ENCODE measurements at regions not wholly inside any gene's neighbourhood (a gene's known extent, or its start where the extent isn't known, plus 50 kb on each side); places are given as distances from the start of the nearest gene placed in this dataset.

DNA sequence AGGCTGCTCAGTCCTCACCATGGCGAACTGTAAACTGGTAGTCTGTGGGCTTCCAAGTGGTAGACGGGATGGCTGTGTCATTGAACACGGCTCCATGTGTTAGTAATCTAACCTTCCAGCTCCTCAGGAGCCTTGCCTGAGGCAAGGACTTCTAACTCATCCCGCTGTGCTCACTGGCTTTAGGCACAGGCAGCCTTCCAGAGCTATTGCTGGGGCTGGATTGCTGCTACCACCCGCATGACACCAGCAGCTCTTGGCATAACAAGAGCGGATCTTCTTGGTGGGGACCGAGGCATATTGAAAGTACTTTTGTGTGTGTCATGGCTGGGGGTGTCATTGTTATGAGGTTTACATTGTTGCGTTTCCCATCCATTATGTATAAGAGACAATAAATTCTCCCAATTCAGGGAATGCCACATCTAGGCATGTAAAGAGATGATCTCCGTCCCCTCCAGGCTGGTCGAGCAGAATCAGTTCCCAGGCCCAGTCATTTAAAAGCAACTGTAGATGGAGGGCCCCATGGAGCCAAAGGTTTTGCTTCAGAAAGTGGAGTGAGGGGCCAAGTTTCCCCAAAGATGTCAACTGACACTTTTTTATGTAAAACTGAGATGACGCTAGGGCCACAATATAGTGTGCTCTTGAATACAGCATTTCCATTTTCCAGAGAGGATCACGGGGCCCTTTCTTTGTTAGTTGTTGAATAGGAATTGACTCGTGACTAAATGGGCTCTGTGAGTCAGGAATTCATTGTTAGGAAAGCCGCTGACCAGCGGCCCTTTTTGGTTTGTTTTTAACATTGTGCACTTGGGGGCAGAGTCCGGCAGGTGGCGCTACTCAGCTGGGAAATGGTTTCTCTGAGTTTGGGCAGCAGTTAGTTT is 759.5 kb downstream of the TAF11L14 start:
- TF ChIP-seq CTCF (optimal IDR thresholded peaks at IDR 0.05 in 1 of 3, IDR thresholded peaks at IDR 0.05 in 1 of 3, conservative IDR thresholded peaks at IDR 0.05 in 1 of 3; ENCODE audit: extremely low read depth in 1 of 3, insufficient read depth in 2 of 3, low read length in 3 of 3): peak; percentile 73 to 93 (median 88)
- no peak for TF ChIP-seq EZH2 (IDR thresholded peaks at IDR 0.05; ENCODE audit: low read length)
